Lower leg skin (tissue), 3 donors: ENCODE measurements at regions not wholly inside any gene's neighbourhood (a gene's known extent, or its start where the extent isn't known, plus 50 kb on each side); places are given as distances from the start of the nearest gene placed in this dataset.

ENCODE experiments used
- POLR2A ChIP-seq, 2 donors: fragments of 450-650 bp; IDR thresholded peaks; one replicate each; pipeline ENCODE4 v1.6.1; 2016 to 2017; ENCODE audit warnings: antibody characterized with exemption in 2 of 2, mild to moderate bottlenecking in 1 of 2, moderate library complexity in 1 of 2
- TF ChIP-seq, protein P1 (sequence below), 3 donors: fragments of 450-650 bp; IDR thresholded peaks; one replicate each; pipeline ENCODE4 v1.5.1; 2016; ENCODE audit warnings: antibody characterized with exemption in 3 of 3, mild to moderate bottlenecking in 3 of 3, moderate library complexity in 2 of 3

DNA sequence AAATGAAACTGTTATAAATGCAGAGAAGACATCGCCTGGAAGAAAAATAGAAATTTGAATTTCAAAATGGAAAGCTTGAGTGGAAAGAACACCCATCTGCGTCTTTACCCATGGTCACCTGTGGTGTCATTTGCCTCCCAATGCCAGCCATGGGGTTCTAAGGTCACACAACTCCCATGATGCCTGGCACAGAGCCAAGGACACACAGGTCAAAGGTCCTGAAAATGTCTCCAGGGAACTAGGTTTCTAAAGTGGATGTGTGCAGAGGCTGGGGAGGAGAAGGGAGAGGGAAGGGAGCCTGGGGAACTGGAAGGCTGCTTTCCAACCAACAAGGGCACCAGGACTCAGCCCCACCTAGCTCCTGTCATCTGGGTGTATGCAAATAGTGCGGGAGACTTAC, 724.0 kb upstream of the TMEM132C start:
- TF ChIP-seq, protein P1, sequence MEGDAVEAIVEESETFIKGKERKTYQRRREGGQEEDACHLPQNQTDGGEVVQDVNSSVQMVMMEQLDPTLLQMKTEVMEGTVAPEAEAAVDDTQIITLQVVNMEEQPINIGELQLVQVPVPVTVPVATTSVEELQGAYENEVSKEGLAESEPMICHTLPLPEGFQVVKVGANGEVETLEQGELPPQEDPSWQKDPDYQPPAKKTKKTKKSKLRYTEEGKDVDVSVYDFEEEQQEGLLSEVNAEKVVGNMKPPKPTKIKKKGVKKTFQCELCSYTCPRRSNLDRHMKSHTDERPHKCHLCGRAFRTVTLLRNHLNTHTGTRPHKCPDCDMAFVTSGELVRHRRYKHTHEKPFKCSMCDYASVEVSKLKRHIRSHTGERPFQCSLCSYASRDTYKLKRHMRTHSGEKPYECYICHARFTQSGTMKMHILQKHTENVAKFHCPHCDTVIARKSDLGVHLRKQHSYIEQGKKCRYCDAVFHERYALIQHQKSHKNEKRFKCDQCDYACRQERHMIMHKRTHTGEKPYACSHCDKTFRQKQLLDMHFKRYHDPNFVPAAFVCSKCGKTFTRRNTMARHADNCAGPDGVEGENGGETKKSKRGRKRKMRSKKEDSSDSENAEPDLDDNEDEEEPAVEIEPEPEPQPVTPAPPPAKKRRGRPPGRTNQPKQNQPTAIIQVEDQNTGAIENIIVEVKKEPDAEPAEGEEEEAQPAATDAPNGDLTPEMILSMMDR (IDR thresholded peaks at IDR 0.05) = no peak
- TF ChIP-seq POLR2A (IDR thresholded peaks at IDR 0.05) = no peak
